Activated CD4-positive, alpha-beta T cell treated with anti-CD3 and anti-CD28 coated beads for 36 hours (primary cell): ENCODE measurements at regions not wholly inside any gene's neighbourhood (a gene's known extent, or its start where the extent isn't known, plus 50 kb on each side); places are given as distances from the start of the nearest gene placed in this dataset.
"Not testable (repeated sequence)": the region's sequence is repeated elsewhere in the genome, so short reads cannot be mapped to it uniquely, and the experiment has no call there.

Source experiments
- ATAC-seq: fragments of 200-7000 bp; cut with Tn5 transposase; one replicate; pipeline ENCODE4 v1.10.0; 2021; ENCODE audit warnings: mild to moderate bottlenecking, moderate library complexity
- CTCF ChIA-PET: fragments of 350-600 bp; sonication (Branson Sonifier 250); formaldehyde crosslinking; loops from one replicate; lab custom pipeline; 2021; ENCODE audit warnings: antibody characterized with exemption; lab: Charles Lee
- POLR2A ChIA-PET: fragments of 350-600 bp; sonication (Branson Sonifier 250); formaldehyde crosslinking; loops from one replicate; lab custom pipeline; 2021; ENCODE audit warnings: antibody characterized with exemption, inconsistent platforms; lab: Charles Lee
- DNase-seq: peaks from one replicate; pipeline ENCODE4 v3.0.0-alpha.2; 2020
- H3K27ac Mint-ChIP-seq: one replicate; pipeline ENCODE4 v1.8.0; 2021; ENCODE audit warnings: mixed read lengths
- H3K27me3 Mint-ChIP-seq: one replicate; pipeline ENCODE4 v1.8.0; 2021; ENCODE audit warnings: mixed read lengths
- H3K36me3 Mint-ChIP-seq: one replicate; pipeline ENCODE4 v1.8.0; 2021; ENCODE audit warnings: low read depth, mixed read lengths
- H3K4me1 Mint-ChIP-seq: one replicate; pipeline ENCODE4 v1.8.0; 2021; ENCODE audit warnings: mixed read lengths
- H3K4me3 Mint-ChIP-seq: one replicate; pipeline ENCODE4 v1.8.0; 2021; ENCODE audit warnings: mild to moderate bottlenecking, moderate library complexity, mixed read lengths
- H3K9me3 Mint-ChIP-seq: one replicate; pipeline ENCODE4 v1.8.0; 2021; ENCODE audit warnings: low read depth, mixed read lengths
- intact Hi-C, 2 experiments: fragments of 100-400 bp; cut with DNase I in 1 of 2; cut with micrococcal nuclease in 1 of 2; formaldehyde crosslinking; loops; one replicate each; pipeline versions ENCODE4 v1.14.2 to v1.15.1; 2022 to 2024; cut with DNase I, micrococcal nuclease

DNA sequence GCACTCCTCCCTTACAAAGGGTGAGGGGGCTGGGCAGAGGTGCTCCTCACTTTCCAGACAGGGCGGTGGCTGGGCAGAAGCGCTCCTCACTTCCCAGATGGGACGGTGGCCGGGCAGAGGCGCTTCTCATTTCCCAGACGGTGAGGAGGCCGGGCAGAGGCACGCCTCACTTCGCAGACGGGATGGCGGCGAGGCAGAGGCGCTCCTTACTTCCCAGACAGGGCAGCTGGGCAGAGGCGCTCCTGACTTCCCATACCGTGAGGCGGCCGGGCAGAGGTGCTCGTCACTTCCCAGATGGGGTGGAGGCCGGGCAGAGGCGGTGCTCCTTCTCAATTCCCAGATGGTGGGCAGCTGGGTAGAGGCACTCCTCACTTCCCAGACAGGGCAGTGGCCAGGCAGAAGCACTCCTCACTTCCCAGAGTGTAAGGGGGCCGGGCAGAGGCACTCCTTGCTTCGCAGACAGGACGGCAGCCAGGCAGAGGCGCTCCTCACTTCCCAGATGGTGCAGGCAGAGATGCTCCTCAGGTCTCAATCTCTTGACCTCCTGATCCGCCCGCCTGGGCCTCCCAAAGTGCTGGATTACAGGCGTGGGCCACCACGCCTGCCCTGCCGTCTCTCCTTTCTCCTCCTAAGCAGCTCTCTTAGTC lies 1623.9 kb upstream of the GOT2 start:
- peaks cover 11% of the 10 kb centered on the region for H3K9me3 Mint-ChIP-seq
- H3K27ac Mint-ChIP-seq, H3K4me3 Mint-ChIP-seq, intact Hi-C loops, POLR2A ChIA-PET, H3K27me3 Mint-ChIP-seq, H3K36me3 Mint-ChIP-seq, ATAC-seq, CTCF ChIA-PET, DNase-seq, H3K4me1 Mint-ChIP-seq: not testable (repeated sequence)

DNA sequence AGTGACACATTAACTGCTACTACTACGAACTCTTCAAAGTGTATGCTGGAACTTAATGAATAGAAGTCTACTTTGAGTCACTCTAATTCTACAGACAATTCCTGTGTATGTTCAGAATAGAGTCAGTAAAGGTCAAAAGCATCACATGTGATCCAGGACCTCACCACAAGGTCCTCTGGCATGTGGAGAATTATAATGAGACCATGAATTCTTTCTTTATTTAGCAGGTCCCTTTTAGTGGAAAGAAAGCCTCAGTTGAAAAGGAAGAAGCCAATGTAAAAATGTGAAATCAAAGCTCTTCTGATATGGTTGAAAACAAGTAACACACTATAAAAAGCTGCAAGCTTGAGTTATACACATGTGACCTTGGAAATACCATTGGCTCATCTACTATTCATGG lies 1612.1 kb upstream of the GOT2 start:
- Mint-ChIP-seq H3K36me3 (no peaks in the 10 kb centered on the region), H3K4me3 (no peak overlapping the region), H3K27me3 (no peaks in the 10 kb centered on the region), H3K4me1 (no peaks in the 10 kb centered on the region), H3K27ac (no peak overlapping the region), H3K9me3 (peaks cover 12% of the 10 kb centered on the region)
- ChIA-PET POLR2A (no interaction called here), CTCF (no interaction called here)
- DNase-seq (no peak), ATAC-seq (no peak)
- intact Hi-C loops, result no loop called here

- POLR2A ChIA-PET, result no interaction called here
Measured at GRCh38 chr16:60337671-60338070, 1603.6 kb upstream of the GOT2 start.

DNA sequence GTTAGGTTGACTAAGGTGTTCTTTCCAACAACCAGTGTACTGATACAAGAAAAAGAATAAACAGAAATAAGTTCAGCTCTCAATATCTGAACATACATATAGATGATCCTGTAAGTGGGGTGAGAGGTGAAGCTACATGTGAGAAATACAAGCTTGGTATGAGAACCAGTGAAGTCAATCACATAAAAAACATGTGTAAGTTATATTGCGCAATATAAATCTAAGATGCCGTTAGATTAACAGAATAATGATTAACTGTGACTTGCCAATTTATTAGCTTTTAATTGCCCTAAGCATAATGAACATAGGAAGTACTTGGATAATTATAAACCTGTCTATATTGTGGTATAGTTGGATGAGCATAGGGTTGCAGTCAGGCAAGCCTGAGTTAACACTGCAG lies 1597.1 kb upstream of the GOT2 start:
- ATAC-seq, result no peak
- no peak for DNase-seq
- ChIA-PET CTCF (no interaction called here), POLR2A (no interaction called here)
- Mint-ChIP-seq H3K9me3 (peaks cover 3% of the 10 kb centered on the region), H3K4me1 (no peaks in the 10 kb centered on the region), H3K27ac (no peak overlapping the region), H3K36me3 (no peaks in the 10 kb centered on the region), H3K27me3 (no peaks in the 10 kb centered on the region), H3K4me3 (no peak overlapping the region)
- intact Hi-C loops, result no loop called here

More at GRCh38 chr16:60337671-60338070, 1603.6 kb upstream of the GOT2 start:
- intact Hi-C loops, result no loop called here
- no peak overlapping the region for H3K27ac Mint-ChIP-seq
- CTCF ChIA-PET, result no interaction called here
- H3K9me3 Mint-ChIP-seq, result peaks cover 3% of the 10 kb centered on the region
- DNase-seq (no peak), ATAC-seq (no peak)
- H3K36me3 Mint-ChIP-seq, result no peaks in the 10 kb centered on the region
- no peaks in the 10 kb centered on the region for H3K4me1 Mint-ChIP-seq
- no peaks in the 10 kb centered on the region for H3K27me3 Mint-ChIP-seq
- no peak overlapping the region for H3K4me3 Mint-ChIP-seq

- ChIA-PET POLR2A (no interaction called here), CTCF (no interaction called here)
- no peak for ATAC-seq
- H3K4me3 Mint-ChIP-seq, result no peak overlapping the region
- H3K36me3 Mint-ChIP-seq, result no peaks in the 10 kb centered on the region
- intact Hi-C loops, result no loop called here
- H3K9me3 Mint-ChIP-seq, result peaks cover 5% of the 10 kb centered on the region
- H3K27ac Mint-ChIP-seq, result no peak overlapping the region
- DNase-seq, result no peak
- no peaks in the 10 kb centered on the region for H3K27me3 Mint-ChIP-seq
- no peaks in the 10 kb centered on the region for H3K4me1 Mint-ChIP-seq
Measured at GRCh38 chr16:60329108-60329507, 1595.0 kb upstream of the GOT2 start.

- no peaks in the 10 kb centered on the region for H3K36me3 Mint-ChIP-seq
- DNase-seq (no peak), ATAC-seq (no peak)
- POLR2A ChIA-PET, result no interaction called here
- peaks cover 5% of the 10 kb centered on the region for H3K9me3 Mint-ChIP-seq
- H3K27ac Mint-ChIP-seq, result no peak overlapping the region
- intact Hi-C loops, result no loop called here
- H3K27me3 Mint-ChIP-seq, result no peaks in the 10 kb centered on the region
- no peaks in the 10 kb centered on the region for H3K4me1 Mint-ChIP-seq
- CTCF ChIA-PET, result interaction anchor here (0.7 kb wide), 1 partner anchor 1477 kb away, joined by 3 read pairs; no protein-coding TSS in a partner anchor
- H3K4me3 Mint-ChIP-seq, result no peak overlapping the region
Measured at GRCh38 chr16:60328152-60328551, 1594.0 kb upstream of the GOT2 start.

DNA sequence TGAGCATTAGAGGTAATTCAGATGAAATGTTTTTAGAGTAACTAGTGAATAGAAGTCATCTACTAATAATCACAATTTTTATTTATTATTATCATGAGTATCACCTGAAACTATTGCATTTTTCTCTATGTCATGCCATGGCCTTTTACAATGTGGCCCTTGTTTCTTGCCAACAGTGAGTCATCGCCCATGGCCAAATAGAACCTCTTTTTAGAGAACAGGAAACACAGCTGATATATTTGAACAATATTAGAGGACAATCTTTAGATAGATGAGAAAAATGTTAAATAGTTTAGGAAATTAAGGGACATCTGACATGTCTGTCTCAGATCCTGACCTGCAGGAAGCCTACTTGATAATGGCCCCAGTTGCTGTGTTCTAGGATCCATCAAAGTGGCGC lies 1584.4 kb upstream of the GOT2 start:
- no peaks in the 10 kb centered on the region for H3K4me1 Mint-ChIP-seq
- intact Hi-C loops, result no loop called here
- H3K9me3 Mint-ChIP-seq, result peaks cover 7% of the 10 kb centered on the region
- no peak for DNase-seq
- ChIA-PET POLR2A (no interaction called here), CTCF (no interaction called here)
- no peak overlapping the region for H3K4me3 Mint-ChIP-seq
- no peaks in the 10 kb centered on the region for H3K27me3 Mint-ChIP-seq
- no peak for ATAC-seq
- no peaks in the 10 kb centered on the region for H3K36me3 Mint-ChIP-seq
- no peak overlapping the region for H3K27ac Mint-ChIP-seq

- ChIA-PET POLR2A (no interaction called here), CTCF (no interaction called here)
- intact Hi-C loops, result no loop called here
- H3K4me1 Mint-ChIP-seq, result no peaks in the 10 kb centered on the region
- no peak overlapping the region for H3K27ac Mint-ChIP-seq
- DNase-seq (no peak), ATAC-seq (no peak)
- H3K9me3 Mint-ChIP-seq, result peaks cover 11% of the 10 kb centered on the region
- no peak overlapping the region for H3K4me3 Mint-ChIP-seq
- H3K36me3 Mint-ChIP-seq, result no peaks in the 10 kb centered on the region
- H3K27me3 Mint-ChIP-seq, result no peaks in the 10 kb centered on the region
Measured at GRCh38 chr16:60310846-60311445, 1576.8 kb upstream of the GOT2 start.

- ChIA-PET POLR2A (no interaction called here), CTCF (no interaction called here)
- no peak overlapping the region for H3K4me3 Mint-ChIP-seq
- intact Hi-C loops, result no loop called here
- peaks cover 20% of the 10 kb centered on the region for H3K9me3 Mint-ChIP-seq
- no peaks in the 10 kb centered on the region for H3K27me3 Mint-ChIP-seq
- DNase-seq (no peak), ATAC-seq (no peak)
- H3K27ac Mint-ChIP-seq, result no peak overlapping the region
- no peaks in the 10 kb centered on the region for H3K4me1 Mint-ChIP-seq
- H3K36me3 Mint-ChIP-seq, result no peaks in the 10 kb centered on the region
Measured at GRCh38 chr16:60304720-60305119, 1570.6 kb upstream of the GOT2 start.

DNA sequence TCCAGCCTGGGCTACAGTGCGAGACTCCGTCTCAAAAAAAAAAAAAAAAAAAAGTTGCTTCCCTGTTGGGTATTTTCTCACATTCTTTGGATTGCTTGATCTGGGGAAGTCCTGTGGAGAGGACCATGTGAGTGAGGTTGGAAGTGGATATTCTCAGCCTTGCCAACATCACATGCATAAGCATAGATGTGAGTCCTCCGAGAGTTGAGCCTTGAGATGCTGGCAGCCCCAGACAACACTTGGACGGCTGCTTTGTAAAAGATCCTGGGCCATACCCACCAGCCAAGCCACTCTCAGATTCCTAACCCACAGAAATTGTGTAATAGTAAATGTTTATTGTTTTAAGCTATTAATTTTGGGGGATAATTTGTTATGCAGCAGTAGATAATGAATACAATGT lies 1570.0 kb upstream of the GOT2 start:
- H3K4me3 Mint-ChIP-seq, result no peak overlapping the region
- H3K4me1 Mint-ChIP-seq, result no peaks in the 10 kb centered on the region
- peaks cover 20% of the 10 kb centered on the region for H3K9me3 Mint-ChIP-seq
- ChIA-PET POLR2A (no interaction called here), CTCF (interaction anchor here (0.7 kb wide), 1 partner anchor 1051 kb away, joined by 3 read pairs; no protein-coding TSS in a partner anchor)
- no peaks in the 10 kb centered on the region for H3K36me3 Mint-ChIP-seq
- intact Hi-C loops, result no loop called here
- H3K27me3 Mint-ChIP-seq, result no peaks in the 10 kb centered on the region
- H3K27ac Mint-ChIP-seq, result no peak overlapping the region
- DNase-seq, result no peak
- no peak for ATAC-seq

DNA sequence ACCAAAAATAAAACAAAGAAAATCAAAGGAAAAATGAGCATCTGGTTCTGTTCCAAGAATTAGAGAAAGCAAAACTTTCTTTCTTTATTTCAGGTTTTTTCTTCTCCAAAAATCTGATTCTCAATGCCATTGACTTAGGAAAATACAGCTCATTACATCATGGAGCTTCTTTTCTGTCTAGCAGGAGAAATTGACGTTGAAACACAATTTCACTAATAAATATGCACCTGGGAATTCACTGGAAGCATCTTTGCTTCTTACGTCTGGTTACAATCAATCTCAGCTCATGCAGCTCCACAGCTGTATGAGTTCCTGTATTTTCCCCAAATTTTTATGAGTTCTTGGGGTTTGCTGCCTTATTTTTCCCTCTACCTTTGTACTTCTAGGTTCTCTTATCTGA lies 1568.6 kb upstream of the GOT2 start:
- no peak for DNase-seq
- intact Hi-C loops, result no loop called here
- ATAC-seq, result no peak
- Mint-ChIP-seq H3K9me3 (peaks cover 15% of the 10 kb centered on the region), H3K4me1 (no peaks in the 10 kb centered on the region), H3K27me3 (no peaks in the 10 kb centered on the region), H3K4me3 (no peak overlapping the region), H3K36me3 (no peaks in the 10 kb centered on the region), H3K27ac (no peak overlapping the region)
- ChIA-PET POLR2A (no interaction called here), CTCF (no interaction called here)

DNA sequence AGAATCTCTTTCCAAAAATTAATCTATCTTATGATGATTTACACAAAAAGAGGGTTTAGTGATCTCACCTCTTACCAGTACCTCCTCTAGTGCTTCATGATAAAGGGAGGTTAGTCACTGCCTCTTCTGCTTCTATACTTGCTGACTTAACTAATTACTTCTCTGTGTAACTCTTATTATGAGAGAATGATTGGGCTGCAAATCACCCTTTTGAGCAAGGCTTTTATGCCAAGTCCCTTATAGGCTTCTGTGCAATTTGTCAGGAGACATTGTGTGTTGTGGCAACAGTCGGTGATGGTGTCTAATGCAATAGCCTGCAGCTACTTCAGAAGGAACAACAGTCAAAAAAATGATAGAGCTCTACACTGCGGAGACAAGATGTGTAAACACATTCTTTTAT lies 1568.1 kb upstream of the GOT2 start:
- DNase-seq, result no peak
- intact Hi-C loops, result no loop called here
- Mint-ChIP-seq H3K36me3 (no peaks in the 10 kb centered on the region), H3K27ac (no peak overlapping the region), H3K4me3 (no peak overlapping the region), H3K4me1 (no peaks in the 10 kb centered on the region), H3K27me3 (no peaks in the 10 kb centered on the region), H3K9me3 (peaks cover 15% of the 10 kb centered on the region)
- ATAC-seq, result no peak
- ChIA-PET CTCF (no interaction called here), POLR2A (interaction anchor here (0.6 kb wide), 1 partner anchor 770 kb away, joined by 6 read pairs; no protein-coding TSS in a partner anchor)
